Right cardiac atrium (tissue), 5 donors: ENCODE measurements at regions not wholly inside any gene's neighbourhood (a gene's known extent, or its start where the extent isn't known, plus 50 kb on each side); places are given as distances from the start of the nearest gene placed in this dataset.

Experiments used
- ATAC-seq, 2 donors: fragments of 200-7000 bp; cut with Tn5 transposase; one replicate each; pipeline versions ENCODE4 v1.8.0 to v1.9.1; 2020; ENCODE audit warnings: moderate library complexity in 2 of 2, mild to moderate bottlenecking in 1 of 2
- DNase-seq, 3 donors: peaks; one replicate each; pipeline ENCODE4 v3.0.0-alpha.2; 2020
- H3K27ac ChIP-seq: one replicate; pipeline ENCODE4 v1.5.1; 2013; ENCODE audit warnings: mild to moderate bottlenecking, low read length, control low read depth, moderate library complexity
- H3K27me3 ChIP-seq: one replicate; pipeline ENCODE4 v1.6.1; 2013; ENCODE audit not compliant: control insufficient read depth, insufficient read depth
- H3K4me1 ChIP-seq: one replicate; pipeline ENCODE4 v1.6.1; 2013; ENCODE audit warnings: low read length; ENCODE audit not compliant: control insufficient read depth, insufficient read depth
- H3K4me3 ChIP-seq: one replicate; pipeline ENCODE4 v1.5.1; 2013; ENCODE audit warnings: low read length, control low read depth
- H3K9me3 ChIP-seq: one replicate; pipeline ENCODE4 v1.6.1; 2013; ENCODE audit warnings: low read length; ENCODE audit not compliant: control insufficient read depth
- WGBS: extraction: QIAGEN DNeasy Blood & Tissue Kit; methylation state at CpG from one replicate; pipeline ENCODE4 v1.1.7; 2013; 5-methylcytosine and 5-hydroxymethylcytosine counted together
- intact Hi-C, 4 donors: fragments of 100-400 bp; cut with DNase I; formaldehyde crosslinking; loops; one replicate each; pipeline versions ENCODE4 v1.11.0 to v1.14.0; 2022 to 2023
- donor health status: healthy with polysubstance abuse.
- donor health status: DM: no; HTN: yes; CAD: no.
- donor health status: DM: no; HTN: no; CAD: no.
- donor health status: DM: no; HTN: yes; CAD: no; lungs with severe emphysema.
- donor health status: DM: yes; HTN: yes; CAD: no.

GRCh38 chr18:57281519-57281918 lies 70.8 kb upstream of the ST8SIA3 start:
- intact Hi-C loops: no loop called here
- no peaks in the 10 kb centered on the region for H3K4me1 ChIP-seq
- no peak overlapping the region for H3K27ac ChIP-seq
- no peak overlapping the region for H3K4me3 ChIP-seq
- H3K27me3 ChIP-seq: no peaks in the 10 kb centered on the region
- 84% methylated on average over 5 of the region's 5 CpGs for WGBS
- DNase-seq (no peak), ATAC-seq (no peak)
- no peaks in the 10 kb centered on the region for H3K9me3 ChIP-seq

- ATAC-seq (no peak), DNase-seq (no peak)
- WGBS: 66% methylated on average over 2 of the region's 2 CpGs
- Histone ChIP-seq H3K4me3 (no peak overlapping the region), H3K27me3 (no peaks in the 10 kb centered on the region), H3K27ac (no peak overlapping the region), H3K4me1 (no peaks in the 10 kb centered on the region), H3K9me3 (no peaks in the 10 kb centered on the region)
- intact Hi-C loops: no loop called here
Measured at GRCh38 chr18:57286949-57287348, 65.4 kb upstream of the ST8SIA3 start.

- no peak overlapping the region for H3K4me3 ChIP-seq
- 84% methylated on average over 2 of the region's 2 CpGs for WGBS
- no peaks in the 10 kb centered on the region for H3K9me3 ChIP-seq
- H3K4me1 ChIP-seq: no peaks in the 10 kb centered on the region
- H3K27me3 ChIP-seq: no peaks in the 10 kb centered on the region
- H3K27ac ChIP-seq: no peak overlapping the region
- DNase-seq (no peak), ATAC-seq (no peak)
- intact Hi-C loops: no loop called here
Measured at GRCh38 chr18:57287766-57288165, 64.6 kb upstream of the ST8SIA3 start.

GRCh38 chr18:57294547-57294946 lies 57.8 kb upstream of the ST8SIA3 start:
- Histone ChIP-seq H3K4me3 (no peak overlapping the region), H3K4me1 (no peaks in the 10 kb centered on the region), H3K9me3 (no peaks in the 10 kb centered on the region), H3K27me3 (no peaks in the 10 kb centered on the region), H3K27ac (no peak overlapping the region)
- intact Hi-C loops: no loop called here
- ATAC-seq (no peak), DNase-seq (no peak)
- 40% methylated on average over 2 of the region's 2 CpGs for WGBS

GRCh38 chr18:57296336-57296735 lies 56.0 kb upstream of the ST8SIA3 start:
- H3K27me3 ChIP-seq: no peaks in the 10 kb centered on the region
- H3K4me3 ChIP-seq: no peak overlapping the region
- no peaks in the 10 kb centered on the region for H3K4me1 ChIP-seq
- ATAC-seq: no peak
- no peak overlapping the region for H3K27ac ChIP-seq
- no peaks in the 10 kb centered on the region for H3K9me3 ChIP-seq
- DNase-seq: no peak
- intact Hi-C loops: no loop called here

GRCh38 chr18:57297306-57297705 lies 55.1 kb upstream of the ST8SIA3 start:
- 81% methylated on average over 7 of the region's 7 CpGs for WGBS
- DNase-seq: no peak
- intact Hi-C loops: no loop called here
- no peaks in the 10 kb centered on the region for H3K9me3 ChIP-seq
- ATAC-seq: no peak
- no peak overlapping the region for H3K27ac ChIP-seq
- H3K4me1 ChIP-seq: no peaks in the 10 kb centered on the region
- H3K27me3 ChIP-seq: no peaks in the 10 kb centered on the region
- no peak overlapping the region for H3K4me3 ChIP-seq

- no peak overlapping the region for H3K4me3 ChIP-seq
- DNase-seq (no peak), ATAC-seq (no peak)
- H3K4me1 ChIP-seq: no peaks in the 10 kb centered on the region
- no peaks in the 10 kb centered on the region for H3K9me3 ChIP-seq
- no peak overlapping the region for H3K27ac ChIP-seq
- no peaks in the 10 kb centered on the region for H3K27me3 ChIP-seq
- intact Hi-C loops: no loop called here
Measured at GRCh38 chr18:57299931-57300330, 52.4 kb upstream of the ST8SIA3 start.

- ATAC-seq (no peak), DNase-seq (no peak)
- intact Hi-C loops: no loop called here
- no peaks in the 10 kb centered on the region for H3K9me3 ChIP-seq
- WGBS: 37% methylated on average over 11 of the region's 11 CpGs
- H3K4me1 ChIP-seq: no peaks in the 10 kb centered on the region
- H3K27ac ChIP-seq: no peak overlapping the region
- no peak overlapping the region for H3K4me3 ChIP-seq
- H3K27me3 ChIP-seq: no peaks in the 10 kb centered on the region
Measured at GRCh38 chr18:57301573-57302559, 50.5 kb upstream of the ST8SIA3 start.
